ENCODE measurements at regions not wholly inside any gene's neighbourhood (a gene's known extent, or its start where the extent isn't known, plus 50 kb on each side); places are given as distances from the start of the nearest gene placed in this dataset.

- DNase-seq (ENCODE audit: low spot score) = no peak
- TF ChIP-seq ZNF775 (CRISPR knock-in tag; IDR thresholded peaks at IDR 0.05; ENCODE audit: borderline replicate concordance) (no peak), ZNF335 (CRISPR knock-in tag; IDR thresholded peaks at IDR 0.05) (no peak), YEATS4 (CRISPR knock-in tag; IDR thresholded peaks at IDR 0.05; ENCODE audit: borderline replicate concordance) (no peak), SPEN (CRISPR knock-in tag; IDR thresholded peaks at IDR 0.05; ENCODE audit: low read depth) (no peak)
- no peak for ATAC-seq
- no peaks in the 10 kb centered on the region for H3K79me2 ChIP-seq (ENCODE audit: insufficient read depth, low read length)
- H3K4me1 ChIP-seq (ENCODE audit: insufficient read depth, low read length) = no peaks in the 10 kb centered on the region
- ChIA-PET CTCF (ENCODE audit: low intra/inter-chr PET ratio, low total read pairs) (no interaction called here), POLR2A (no interaction called here)
- no TSS peak for BruUV-seq (replicated peaks)
- in situ Hi-C loops (cut with HindIII; ENCODE audit: extremely low pct_ligation_motif_present, low pct_unique_long_range_greater_than_20kb) = no loop called here
- H2AFZ ChIP-seq (ENCODE audit: low read length) = no peak overlapping the region
- intact Hi-C loops (cut with micrococcal nuclease; ENCODE audit: unreplicated experiment) = no loop called here
- H4K20me1 ChIP-seq (ENCODE audit: insufficient read depth, low read length) = no peaks in the 10 kb centered on the region
- FAIRE-seq = no peak
- H3K27me3 ChIP-seq (ENCODE audit: control insufficient read depth in 1 of 2, insufficient read depth in 2 of 2, low read length in 2 of 2) = no peaks in the 10 kb centered on the region; a peak in 1 of 5 replicates
- H3K36me3 ChIP-seq (replicated peaks in 1 of 2; ENCODE audit: control insufficient read depth in 1 of 2, insufficient read depth in 2 of 2, low read length in 2 of 2) = no peaks in the 10 kb centered on the region
- no peaks in the 10 kb centered on the region for H3K9me3 ChIP-seq (ENCODE audit: low read length)
- no peak overlapping the region for H3K4me3 ChIP-seq (replicated peaks in 1 of 3; ENCODE audit: insufficient read depth in 1 of 3, low read depth in 2 of 3, low read length in 3 of 3)
- 11% methylated on average over 1 of the region's 1 CpG for WGBS (ENCODE audit: low lambda C conversion rate)
- H3K9ac ChIP-seq (ENCODE audit: insufficient read depth, low read depth, low read length) = no peak overlapping the region
- H3K27ac ChIP-seq (ENCODE audit: extremely low read length, insufficient read depth, low read length) = no peak overlapping the region
- no peak overlapping the region for H3K4me2 ChIP-seq (ENCODE audit: low read depth, low read length)
These were observed 385.2 kb downstream of the DUSP10 start for GRCh38 chr1:221356693-221357092.

GRCh38 chr1:221363039-221363438 is 378.9 kb downstream of the DUSP10 start:
- ChIA-PET POLR2A (no interaction called here), CTCF (ENCODE audit: low intra/inter-chr PET ratio, low total read pairs) (no interaction called here)
- Histone ChIP-seq H3K9ac (ENCODE audit: insufficient read depth, low read depth, low read length) (no peak overlapping the region), H4K20me1 (ENCODE audit: insufficient read depth, low read length) (no peaks in the 10 kb centered on the region), H3K4me1 (ENCODE audit: insufficient read depth, low read length) (no peaks in the 10 kb centered on the region), H3K79me2 (ENCODE audit: insufficient read depth, low read length) (no peaks in the 10 kb centered on the region), H3K27ac (ENCODE audit: extremely low read length, insufficient read depth, low read length) (no peak overlapping the region), H3K27me3 (ENCODE audit: control insufficient read depth in 1 of 2, insufficient read depth in 2 of 2, low read length in 2 of 2) (no peaks in the 10 kb centered on the region; a peak in 1 of 5 replicates), H3K4me2 (ENCODE audit: low read depth, low read length) (no peak overlapping the region), H3K36me3 (replicated peaks in 1 of 2; ENCODE audit: control insufficient read depth in 1 of 2, insufficient read depth in 2 of 2, low read length in 2 of 2) (no peaks in the 10 kb centered on the region), H2AFZ (ENCODE audit: low read length) (no peak overlapping the region), H3K9me3 (ENCODE audit: low read length) (no peaks in the 10 kb centered on the region), H3K4me3 (replicated peaks in 1 of 3; ENCODE audit: insufficient read depth in 1 of 3, low read depth in 2 of 3, low read length in 3 of 3) (no peak overlapping the region)
- no peak for TF ChIP-seq FLYWCH1 (CRISPR knock-in tag; IDR thresholded peaks at IDR 0.05)
- no peak for ATAC-seq
- no peak for FAIRE-seq
- DNase-seq (ENCODE audit: low spot score) = no peak
- 20% methylated on average over 2 of the region's 2 CpGs for WGBS (ENCODE audit: low lambda C conversion rate)
- intact Hi-C loops (cut with micrococcal nuclease; ENCODE audit: unreplicated experiment) = no loop called here
- BruUV-seq (replicated peaks) = no TSS peak
- in situ Hi-C loops (cut with HindIII; ENCODE audit: extremely low pct_ligation_motif_present, low pct_unique_long_range_greater_than_20kb) = no loop called here

Data from HepG2 (cell line).